Endodermal cell (in vitro differentiated cells): ENCODE measurements at regions not wholly inside any gene's neighbourhood (a gene's known extent, or its start where the extent isn't known, plus 50 kb on each side); places are given as distances from the start of the nearest gene placed in this dataset.

Source experiments
- DNase-seq: peaks from one replicate; pipeline ENCODE4 v3.0.0-alpha.2; 2017
- H3K27ac ChIP-seq: 2 replicates; pipeline ENCODE4 v1.5.1; 2013; ENCODE audit warnings: mild to moderate bottlenecking, low read depth, low read length, moderate library complexity
- H3K27me3 ChIP-seq: 2 replicates; pipeline ENCODE4 v1.6.1; 2013; ENCODE audit warnings: mild to moderate bottlenecking, low read length, moderate library complexity; ENCODE audit not compliant: insufficient read depth, control insufficient read depth, poor library complexity, severe bottlenecking
- H3K36me3 ChIP-seq: 2 replicates; pipeline ENCODE4 v1.7.0; 2013; ENCODE audit warnings: mild to moderate bottlenecking, low read length, moderate library complexity; ENCODE audit not compliant: control insufficient read depth, insufficient read depth
- H3K4me1 ChIP-seq: one replicate; pipeline ENCODE4 v1.7.0; 2013; ENCODE audit warnings: low read length; ENCODE audit not compliant: control insufficient read depth, insufficient read depth
- H3K4me3 ChIP-seq: 2 replicates; pipeline ENCODE4 v1.5.1; 2013; ENCODE audit warnings: mild to moderate bottlenecking, low read length, moderate library complexity
- H3K9ac ChIP-seq: 2 replicates; pipeline ENCODE4 v1.6.1; 2013; ENCODE audit warnings: mild to moderate bottlenecking, low read length, moderate library complexity; ENCODE audit not compliant: poor library complexity, severe bottlenecking; ENCODE audit errors: extremely low read depth
- H3K9me3 ChIP-seq: 2 replicates; pipeline ENCODE4 v1.6.1; 2013; ENCODE audit warnings: mild to moderate bottlenecking, low read length, moderate library complexity; ENCODE audit not compliant: control insufficient read depth
- H3K27ac Mint-ChIP-seq: 2 replicates; pipeline ENCODE4 v1.8.0; 2020; ENCODE audit warnings: mixed read lengths
- H3K27me3 Mint-ChIP-seq: 2 replicates; pipeline ENCODE4 v1.8.0; 2021; ENCODE audit warnings: mild to moderate bottlenecking, mixed read lengths; ENCODE audit not compliant: insufficient read depth
- H3K36me3 Mint-ChIP-seq: 2 replicates; pipeline ENCODE4 v1.8.0; 2020; ENCODE audit warnings: low read depth, mixed read lengths
- H3K4me1 Mint-ChIP-seq: 2 replicates; pipeline ENCODE4 v1.8.0; 2020; ENCODE audit warnings: mixed read lengths
- H3K4me3 Mint-ChIP-seq: 2 replicates; pipeline ENCODE4 v1.8.0; 2020; ENCODE audit warnings: mild to moderate bottlenecking, moderate library complexity, mixed read lengths
- H3K9me3 Mint-ChIP-seq: 2 replicates; pipeline ENCODE4 v1.8.0; 2020; ENCODE audit warnings: mild to moderate bottlenecking, mixed read lengths
- WGBS, 2 experiments: methylation state at CpG; one replicate each; pipeline versions ENCODE4 v1.1.5 to v1.1.7; 2013; ENCODE audit warnings: missing lambda C conversion rate in 2 of 2, mixed read lengths in 1 of 2; ENCODE audit not compliant: insufficient coverage in 1 of 2, insufficient read length in 1 of 2; 5-methylcytosine and 5-hydroxymethylcytosine counted together
- TF ChIP-seq, protein P1 (sequence below): fragments of 200-600 bp; sonication (generic); conservative IDR thresholded peaks from 2 replicates; pipeline ENCODE4 v1.5.0; 2021; ENCODE audit warnings: antibody characterized with exemption, mild to moderate bottlenecking

DNA sequence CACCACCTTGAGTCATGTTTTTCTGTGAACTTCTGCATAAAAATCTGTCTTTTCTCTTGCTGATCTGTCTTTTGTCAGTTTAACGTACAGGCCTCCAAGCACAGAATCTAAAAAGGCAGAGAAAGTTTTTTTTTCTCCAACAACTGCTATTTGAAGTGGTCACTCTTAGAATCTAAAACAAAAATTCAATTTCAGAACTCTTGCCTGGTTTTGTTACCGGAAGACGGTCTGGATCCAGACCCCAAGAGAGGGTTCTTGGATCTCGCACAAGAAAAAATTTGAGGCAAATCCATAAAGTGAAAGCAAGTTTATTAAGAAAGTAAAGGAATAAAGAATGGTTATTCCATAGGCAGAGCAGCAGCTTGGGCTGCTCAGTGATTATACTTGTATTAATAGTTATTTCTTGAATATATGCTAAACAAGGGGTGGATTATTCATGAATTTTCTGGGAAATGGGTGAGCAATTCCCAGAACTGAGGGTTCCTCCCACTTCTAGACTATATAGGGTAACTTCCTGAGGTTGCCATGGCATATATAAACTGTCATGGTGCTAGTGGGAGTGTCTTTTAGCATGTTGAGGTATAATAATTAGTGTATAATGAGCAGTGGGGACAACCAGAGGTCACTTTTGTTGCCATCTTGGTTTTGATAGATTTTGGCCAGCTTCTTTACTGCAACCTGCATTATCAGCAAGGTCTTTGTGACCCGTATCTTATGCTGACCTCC, 150.0 kb upstream of the PLEKHA5 start:
- no peaks in the 10 kb centered on the region for H3K27me3 ChIP-seq
- no peak overlapping the region for H3K27ac ChIP-seq
- H3K4me1 ChIP-seq: no peaks in the 10 kb centered on the region
- Mint-ChIP-seq H3K36me3 (no peaks in the 10 kb centered on the region), H3K27me3 (no peaks in the 10 kb centered on the region), H3K9me3 (peaks cover 31% of the 10 kb centered on the region), H3K27ac (no peak overlapping the region), H3K4me3 (no peak overlapping the region), H3K4me1 (peaks cover 16% of the 10 kb centered on the region)
- 88 to 96% methylated on average over 4 to 5 of the region's 5 CpGs for WGBS, 2 experiments
- no peak for DNase-seq
- H3K9ac ChIP-seq: no peak overlapping the region
- no peak overlapping the region for H3K4me3 ChIP-seq
- no peaks in the 10 kb centered on the region for H3K36me3 ChIP-seq
- no peaks in the 10 kb centered on the region for H3K9me3 ChIP-seq
- TF ChIP-seq, protein P1, sequence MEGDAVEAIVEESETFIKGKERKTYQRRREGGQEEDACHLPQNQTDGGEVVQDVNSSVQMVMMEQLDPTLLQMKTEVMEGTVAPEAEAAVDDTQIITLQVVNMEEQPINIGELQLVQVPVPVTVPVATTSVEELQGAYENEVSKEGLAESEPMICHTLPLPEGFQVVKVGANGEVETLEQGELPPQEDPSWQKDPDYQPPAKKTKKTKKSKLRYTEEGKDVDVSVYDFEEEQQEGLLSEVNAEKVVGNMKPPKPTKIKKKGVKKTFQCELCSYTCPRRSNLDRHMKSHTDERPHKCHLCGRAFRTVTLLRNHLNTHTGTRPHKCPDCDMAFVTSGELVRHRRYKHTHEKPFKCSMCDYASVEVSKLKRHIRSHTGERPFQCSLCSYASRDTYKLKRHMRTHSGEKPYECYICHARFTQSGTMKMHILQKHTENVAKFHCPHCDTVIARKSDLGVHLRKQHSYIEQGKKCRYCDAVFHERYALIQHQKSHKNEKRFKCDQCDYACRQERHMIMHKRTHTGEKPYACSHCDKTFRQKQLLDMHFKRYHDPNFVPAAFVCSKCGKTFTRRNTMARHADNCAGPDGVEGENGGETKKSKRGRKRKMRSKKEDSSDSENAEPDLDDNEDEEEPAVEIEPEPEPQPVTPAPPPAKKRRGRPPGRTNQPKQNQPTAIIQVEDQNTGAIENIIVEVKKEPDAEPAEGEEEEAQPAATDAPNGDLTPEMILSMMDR: no peak

GRCh38 chr12:18981732-18982131, 147.8 kb upstream of the PLEKHA5 start:
- H3K4me3 ChIP-seq: no peak overlapping the region
- no peaks in the 10 kb centered on the region for H3K36me3 ChIP-seq
- H3K27ac ChIP-seq: no peak overlapping the region
- Mint-ChIP-seq H3K4me3 (no peak overlapping the region), H3K36me3 (no peaks in the 10 kb centered on the region), H3K27ac (no peak overlapping the region), H3K9me3 (peaks cover 22% of the 10 kb centered on the region), H3K4me1 (peaks cover 16% of the 10 kb centered on the region), H3K27me3 (no peaks in the 10 kb centered on the region)
- H3K27me3 ChIP-seq: no peaks in the 10 kb centered on the region
- no peaks in the 10 kb centered on the region for H3K9me3 ChIP-seq
- DNase-seq: no peak
- H3K4me1 ChIP-seq: no peaks in the 10 kb centered on the region
- H3K9ac ChIP-seq: no peak overlapping the region
- TF ChIP-seq, protein P1: no peak

GRCh38 chr12:18982226-18982949, 147.1 kb upstream of the PLEKHA5 start:
- Histone ChIP-seq H3K9ac (no peak overlapping the region), H3K27ac (no peak overlapping the region), H3K4me3 (no peak overlapping the region), H3K4me1 (no peaks in the 10 kb centered on the region), H3K36me3 (no peaks in the 10 kb centered on the region), H3K27me3 (no peaks in the 10 kb centered on the region), H3K9me3 (no peaks in the 10 kb centered on the region)
- 92 to 95% methylated on average over 6 to 9 of the region's 9 CpGs for WGBS, 2 experiments
- TF ChIP-seq, protein P1: no peak
- Mint-ChIP-seq H3K4me1 (peaks cover 16% of the 10 kb centered on the region), H3K9me3 (peaks cover 16% of the 10 kb centered on the region), H3K36me3 (no peaks in the 10 kb centered on the region), H3K27ac (no peak overlapping the region), H3K27me3 (no peaks in the 10 kb centered on the region), H3K4me3 (no peak overlapping the region)
- DNase-seq: no peak
